ENCODE measurements at regions not wholly inside any gene's neighbourhood (a gene's known extent, or its start where the extent isn't known, plus 50 kb on each side); places are given as distances from the start of the nearest gene placed in this dataset.

- Histone ChIP-seq H3K4me1 (no peaks in the 10 kb centered on the region), H3K27me3 (no peaks in the 10 kb centered on the region), H3K27ac (no peak overlapping the region), H3K9me3 (no peaks in the 10 kb centered on the region), H3K4me3 (no peak overlapping the region), H3K36me3 (no peaks in the 10 kb centered on the region)
- intact Hi-C loops (cut with DNase I), result no loop called here
- no peak for DNase-seq
- TF ChIP-seq, protein P1, sequence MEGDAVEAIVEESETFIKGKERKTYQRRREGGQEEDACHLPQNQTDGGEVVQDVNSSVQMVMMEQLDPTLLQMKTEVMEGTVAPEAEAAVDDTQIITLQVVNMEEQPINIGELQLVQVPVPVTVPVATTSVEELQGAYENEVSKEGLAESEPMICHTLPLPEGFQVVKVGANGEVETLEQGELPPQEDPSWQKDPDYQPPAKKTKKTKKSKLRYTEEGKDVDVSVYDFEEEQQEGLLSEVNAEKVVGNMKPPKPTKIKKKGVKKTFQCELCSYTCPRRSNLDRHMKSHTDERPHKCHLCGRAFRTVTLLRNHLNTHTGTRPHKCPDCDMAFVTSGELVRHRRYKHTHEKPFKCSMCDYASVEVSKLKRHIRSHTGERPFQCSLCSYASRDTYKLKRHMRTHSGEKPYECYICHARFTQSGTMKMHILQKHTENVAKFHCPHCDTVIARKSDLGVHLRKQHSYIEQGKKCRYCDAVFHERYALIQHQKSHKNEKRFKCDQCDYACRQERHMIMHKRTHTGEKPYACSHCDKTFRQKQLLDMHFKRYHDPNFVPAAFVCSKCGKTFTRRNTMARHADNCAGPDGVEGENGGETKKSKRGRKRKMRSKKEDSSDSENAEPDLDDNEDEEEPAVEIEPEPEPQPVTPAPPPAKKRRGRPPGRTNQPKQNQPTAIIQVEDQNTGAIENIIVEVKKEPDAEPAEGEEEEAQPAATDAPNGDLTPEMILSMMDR (IDR thresholded peaks at IDR 0.05), result no peak
- ATAC-seq, result no peak
Observed at GRCh38 chr7:136055266-136055665, 78.1 kb upstream of the MTPN start.

- intact Hi-C loops (cut with DNase I), result no loop called here
- DNase-seq (no peak), ATAC-seq (no peak)
- Histone ChIP-seq H3K27ac (no peak overlapping the region), H3K4me1 (no peaks in the 10 kb centered on the region), H3K4me3 (no peak overlapping the region), H3K9me3 (no peaks in the 10 kb centered on the region), H3K36me3 (no peaks in the 10 kb centered on the region), H3K27me3 (no peaks in the 10 kb centered on the region)
- TF ChIP-seq, protein P1 (IDR thresholded peaks at IDR 0.05), result no peak
Observed at GRCh38 chr7:136053689-136054485, 76.7 kb upstream of the MTPN start.

- TF ChIP-seq, protein P1 (IDR thresholded peaks at IDR 0.05), result no peak
- Histone ChIP-seq H3K9me3 (no peaks in the 10 kb centered on the region), H3K27ac (no peak overlapping the region), H3K4me3 (no peak overlapping the region), H3K36me3 (no peaks in the 10 kb centered on the region), H3K4me1 (no peaks in the 10 kb centered on the region), H3K27me3 (no peaks in the 10 kb centered on the region)
- intact Hi-C loops (cut with DNase I), result no loop called here
- no peak for DNase-seq
- ATAC-seq, result no peak
Observed at GRCh38 chr7:136051203-136051928, 74.2 kb upstream of the MTPN start.

DNA sequence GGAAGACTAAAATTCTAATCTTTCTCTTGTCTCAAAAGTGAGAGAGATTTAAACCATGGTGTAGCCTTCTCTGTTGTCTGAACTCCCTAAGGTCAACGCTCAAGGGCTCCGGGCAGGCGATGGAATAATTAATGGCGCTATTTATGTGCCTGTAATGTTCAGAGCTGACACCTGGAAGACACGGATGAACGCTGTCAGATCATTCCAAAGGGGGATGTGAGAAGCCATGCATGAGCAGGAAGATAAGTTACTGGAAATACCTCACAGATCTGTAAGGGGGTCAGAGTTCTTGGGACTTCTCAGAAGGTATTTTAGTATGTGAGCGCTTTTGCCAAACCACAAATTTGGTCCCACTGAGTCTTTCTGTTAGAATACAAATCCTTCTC lies 73.3 kb upstream of the MTPN start:
- intact Hi-C loops (cut with DNase I), result no loop called here
- Histone ChIP-seq H3K4me1 (no peaks in the 10 kb centered on the region), H3K27me3 (no peaks in the 10 kb centered on the region), H3K36me3 (no peaks in the 10 kb centered on the region), H3K4me3 (no peak overlapping the region), H3K9me3 (no peaks in the 10 kb centered on the region), H3K27ac (no peak overlapping the region)
- ATAC-seq (no peak), DNase-seq (no peak)
- TF ChIP-seq, protein P1 (IDR thresholded peaks at IDR 0.05), result no peak

DNA sequence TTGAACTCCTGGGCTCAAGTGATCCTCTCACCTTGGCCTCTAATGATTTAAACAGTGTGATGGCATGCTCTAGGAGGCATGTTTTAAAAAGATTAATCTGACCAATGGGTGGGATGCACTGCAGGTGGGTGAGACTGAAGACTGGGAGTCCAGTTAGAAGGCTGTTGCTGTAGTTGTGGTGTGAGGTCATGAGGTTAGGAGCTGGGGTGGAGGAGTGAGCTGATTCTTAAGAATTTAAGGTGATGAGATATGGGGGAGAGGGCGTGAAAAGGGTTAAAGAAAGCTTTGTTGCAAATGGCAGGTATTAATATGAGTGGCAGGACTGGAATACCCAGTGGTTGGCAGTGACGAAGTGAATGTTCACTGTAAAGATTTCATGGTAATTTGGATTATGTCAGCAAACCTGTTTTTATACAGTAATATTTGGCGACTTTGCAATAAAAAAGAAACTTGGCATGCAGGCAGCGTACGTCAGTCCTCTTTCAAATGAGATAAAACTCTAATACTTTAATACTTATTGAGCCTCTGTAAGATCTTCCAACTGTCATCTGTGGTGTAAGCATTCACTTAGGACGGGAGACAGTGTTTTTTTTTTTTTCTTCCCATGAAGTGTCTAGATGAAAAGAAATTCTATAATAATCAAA lies 72.8 kb upstream of the MTPN start:
- ATAC-seq, result no peak

More for the DNA sequence above, 72.8 kb upstream of the MTPN start:
- Histone ChIP-seq H3K27ac (no peak overlapping the region), H3K9me3 (no peaks in the 10 kb centered on the region), H3K27me3 (no peaks in the 10 kb centered on the region), H3K36me3 (no peaks in the 10 kb centered on the region), H3K4me3 (no peak overlapping the region), H3K4me1 (no peaks in the 10 kb centered on the region)
- intact Hi-C loops (cut with DNase I), result no loop called here
- DNase-seq, result peak in 1 of 4 donors; percentile 24
- TF ChIP-seq, protein P1 (IDR thresholded peaks at IDR 0.05), result no peak

Data from left lung (tissue), 4 donors.